ENCODE measurements at regions not wholly inside any gene's neighbourhood (a gene's known extent, or its start where the extent isn't known, plus 50 kb on each side); places are given as distances from the start of the nearest gene placed in this dataset.

GRCh38 chr11:37533087-37533486 is 935.1 kb upstream of the RAG2 start:
- no peak for TF ChIP-seq CTCF (IDR thresholded peaks at IDR 0.05)
- no peak for TF ChIP-seq POLR2A (IDR thresholded peaks at IDR 0.05)
- TF ChIP-seq EP300 (IDR thresholded peaks at IDR 0.05): no peak

Data from ovary (tissue), 3 donors.